ENCODE measurements at regions not wholly inside any gene's neighbourhood (a gene's known extent, or its start where the extent isn't known, plus 50 kb on each side); places are given as distances from the start of the nearest gene placed in this dataset.

GRCh38 chr6:54451516-54451915 lies 143.3 kb downstream of the TINAG start:
- no peak for TF ChIP-seq NR2C2 (CRISPR knock-in tag; IDR thresholded peaks at IDR 0.05)
- TF ChIP-seq NR2C2 (tag; IDR thresholded peaks at IDR 0.05), result no peak
- no peak for TF ChIP-seq TAF1 (IDR thresholded peaks at IDR 0.05; ENCODE audit: control insufficient read depth, extremely low read depth, insufficient read depth, low read length, severe bottlenecking)
- no peak for TF ChIP-seq BRCA1 (IDR thresholded peaks at IDR 0.05)
- TF ChIP-seq BRCA1 (CRISPR knock-in tag; IDR thresholded peaks at IDR 0.05), result no peak
- TF ChIP-seq SOX6 (IDR thresholded peaks at IDR 0.05), result no peak
- no peak for TF ChIP-seq TFE3 (CRISPR knock-in tag; IDR thresholded peaks at IDR 0.05)
- no peak for TF ChIP-seq POLR2AphosphoS5 (IDR thresholded peaks at IDR 0.05; ENCODE audit: control insufficient read depth, insufficient read depth, low read depth, low read length)
- TF ChIP-seq CTCF (IDR thresholded peaks at IDR 0.05 in 2 of 3, conservative IDR thresholded peaks at IDR 0.05 in 1 of 3; ENCODE audit: insufficient read depth in 2 of 3, low read depth in 1 of 3, low read length in 3 of 3), result no peak
- no peak for TF ChIP-seq ZBTB8A (IDR thresholded peaks at IDR 0.05; ENCODE audit: partially characterized antibody)
- no peak for TF ChIP-seq CBX5 (IDR thresholded peaks at IDR 0.05; ENCODE audit: borderline replicate concordance, low read depth)
- no peak for TF ChIP-seq ZNF224 (CRISPR knock-in tag; IDR thresholded peaks at IDR 0.05)
- no peak for TF ChIP-seq POLR2A (conservative IDR thresholded peaks at IDR 0.05)
- TF ChIP-seq BHLHE40 (IDR thresholded peaks at IDR 0.05; ENCODE audit: low read length), result no peak
- TF ChIP-seq, protein P1, sequence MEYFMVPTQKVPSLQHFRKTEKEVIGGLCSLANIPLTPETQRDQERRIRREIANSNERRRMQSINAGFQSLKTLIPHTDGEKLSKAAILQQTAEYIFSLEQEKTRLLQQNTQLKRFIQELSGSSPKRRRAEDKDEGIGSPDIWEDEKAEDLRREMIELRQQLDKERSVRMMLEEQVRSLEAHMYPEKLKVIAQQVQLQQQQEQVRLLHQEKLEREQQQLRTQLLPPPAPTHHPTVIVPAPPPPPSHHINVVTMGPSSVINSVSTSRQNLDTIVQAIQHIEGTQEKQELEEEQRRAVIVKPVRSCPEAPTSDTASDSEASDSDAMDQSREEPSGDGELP (CRISPR knock-in tag; IDR thresholded peaks at IDR 0.05; ENCODE audit: borderline replicate concordance), result no peak
- TF ChIP-seq PHB (CRISPR knock-in tag; IDR thresholded peaks at IDR 0.05), result no peak
